Breast epithelium (tissue), 4 donors: ENCODE measurements at regions not wholly inside any gene's neighbourhood (a gene's known extent, or its start where the extent isn't known, plus 50 kb on each side); places are given as distances from the start of the nearest gene placed in this dataset.

Experiments
- DNase-seq, 2 donors: peaks; one replicate each; pipeline ENCODE4 v3.0.0-alpha.2; 2019; ENCODE audit warnings: low spot score in 2 of 2
- H3K27ac ChIP-seq, 2 donors: fragments of 200-600 bp; sonication (generic) in 1 of 2; one replicate each; pipeline ENCODE4 v1.5.1; 2016 to 2019; ENCODE audit warnings: mild to moderate bottlenecking in 1 of 2
- H3K27me3 ChIP-seq, 2 donors: fragments of 200-600 bp; sonication (generic) in 1 of 2; one replicate each; pipeline versions ENCODE4 v1.5.1 to v1.6.0; 2017 to 2019; ENCODE audit warnings: control low read depth in 1 of 2, mild to moderate bottlenecking in 1 of 2
- H3K36me3 ChIP-seq: fragments of 200-600 bp; one replicate; pipeline ENCODE4 v1.5.1; 2019
- H3K4me1 ChIP-seq, 2 donors: fragments of 200-600 bp; sonication (generic); one replicate each; pipeline ENCODE4 v1.5.1; 2016 to 2019; ENCODE audit warnings: control low read depth in 1 of 2
- H3K4me3 ChIP-seq, 3 donors: fragments of 200-600 bp; sonication (generic); 1 replicate in 2 of 3; 2 replicates in 1 of 3; pipeline ENCODE4 v1.5.1; 2016 to 2019; ENCODE audit warnings: mild to moderate bottlenecking in 3 of 3, moderate library complexity in 2 of 3
- H3K9me3 ChIP-seq, 2 donors: fragments of 200-600 bp; sonication (generic) in 1 of 2; one replicate each; pipeline ENCODE4 v1.5.1; 2016 to 2019; ENCODE audit warnings: control low read depth in 1 of 2
- POLR2A ChIP-seq: fragments of 450-650 bp; IDR thresholded peaks from one replicate; pipeline ENCODE4 v1.6.1; 2016; ENCODE audit warnings: antibody characterized with exemption, mild to moderate bottlenecking, moderate library complexity
- POLR2AphosphoS5 ChIP-seq, 3 donors: sonication (generic); formaldehyde crosslinking; IDR thresholded peaks; one replicate each; pipeline ENCODE4 v1.6.1; 2017; ENCODE audit warnings: antibody characterized with exemption in 3 of 3
- intact Hi-C: fragments of 100-400 bp; cut with DNase I; formaldehyde crosslinking; loops from one replicate; pipeline ENCODE4 v1.15.1; 2023; ENCODE audit warnings: low total_unique reads
- TF ChIP-seq, protein P1 (sequence below), 3 donors: fragments of 450-650 bp; IDR thresholded peaks; one replicate each; pipeline ENCODE4 v1.5.1; 2016 to 2017; ENCODE audit warnings: antibody characterized with exemption in 3 of 3, mild to moderate bottlenecking in 3 of 3, moderate library complexity in 3 of 3

DNA sequence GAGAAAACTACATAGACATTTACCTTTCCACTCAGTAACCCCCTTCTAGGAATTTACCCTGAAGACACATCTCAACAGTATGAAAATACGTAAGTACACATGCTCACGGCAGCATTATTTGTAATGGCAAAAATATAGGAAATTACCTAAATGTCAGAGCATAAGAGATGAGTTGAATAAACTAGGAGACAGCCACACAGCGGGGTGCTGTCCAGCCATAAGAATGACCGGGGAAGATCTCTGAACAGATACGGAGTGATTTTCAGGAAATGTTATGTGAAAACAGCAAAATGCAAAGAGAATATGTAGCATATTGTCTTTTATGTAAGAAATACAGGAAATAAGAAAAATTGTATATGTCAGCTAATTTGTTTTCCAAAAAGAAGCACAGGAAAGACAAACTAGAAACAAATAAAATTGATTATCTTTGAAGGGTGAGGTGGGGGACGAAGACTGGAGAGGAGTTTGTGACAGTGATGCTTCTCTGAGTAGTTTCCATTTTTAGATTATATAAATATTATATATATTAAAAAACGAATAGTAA, 195.4 kb downstream of the HAUS1 start:
- Histone ChIP-seq H3K36me3 (no peaks in the 10 kb centered on the region), H3K9me3 (no peaks in the 10 kb centered on the region), H3K27ac (no peak overlapping the region), H3K27me3 (no peaks in the 10 kb centered on the region), H3K4me1 (no peaks in the 10 kb centered on the region), H3K4me3 (no peak overlapping the region)
- intact Hi-C loops = no loop called here
- TF ChIP-seq POLR2A (no peak), POLR2AphosphoS5 (IDR thresholded peaks at IDR 0.05) (no peak)
- TF ChIP-seq, protein P1, sequence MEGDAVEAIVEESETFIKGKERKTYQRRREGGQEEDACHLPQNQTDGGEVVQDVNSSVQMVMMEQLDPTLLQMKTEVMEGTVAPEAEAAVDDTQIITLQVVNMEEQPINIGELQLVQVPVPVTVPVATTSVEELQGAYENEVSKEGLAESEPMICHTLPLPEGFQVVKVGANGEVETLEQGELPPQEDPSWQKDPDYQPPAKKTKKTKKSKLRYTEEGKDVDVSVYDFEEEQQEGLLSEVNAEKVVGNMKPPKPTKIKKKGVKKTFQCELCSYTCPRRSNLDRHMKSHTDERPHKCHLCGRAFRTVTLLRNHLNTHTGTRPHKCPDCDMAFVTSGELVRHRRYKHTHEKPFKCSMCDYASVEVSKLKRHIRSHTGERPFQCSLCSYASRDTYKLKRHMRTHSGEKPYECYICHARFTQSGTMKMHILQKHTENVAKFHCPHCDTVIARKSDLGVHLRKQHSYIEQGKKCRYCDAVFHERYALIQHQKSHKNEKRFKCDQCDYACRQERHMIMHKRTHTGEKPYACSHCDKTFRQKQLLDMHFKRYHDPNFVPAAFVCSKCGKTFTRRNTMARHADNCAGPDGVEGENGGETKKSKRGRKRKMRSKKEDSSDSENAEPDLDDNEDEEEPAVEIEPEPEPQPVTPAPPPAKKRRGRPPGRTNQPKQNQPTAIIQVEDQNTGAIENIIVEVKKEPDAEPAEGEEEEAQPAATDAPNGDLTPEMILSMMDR (IDR thresholded peaks at IDR 0.05) = no peak
- DNase-seq = no peak

DNA sequence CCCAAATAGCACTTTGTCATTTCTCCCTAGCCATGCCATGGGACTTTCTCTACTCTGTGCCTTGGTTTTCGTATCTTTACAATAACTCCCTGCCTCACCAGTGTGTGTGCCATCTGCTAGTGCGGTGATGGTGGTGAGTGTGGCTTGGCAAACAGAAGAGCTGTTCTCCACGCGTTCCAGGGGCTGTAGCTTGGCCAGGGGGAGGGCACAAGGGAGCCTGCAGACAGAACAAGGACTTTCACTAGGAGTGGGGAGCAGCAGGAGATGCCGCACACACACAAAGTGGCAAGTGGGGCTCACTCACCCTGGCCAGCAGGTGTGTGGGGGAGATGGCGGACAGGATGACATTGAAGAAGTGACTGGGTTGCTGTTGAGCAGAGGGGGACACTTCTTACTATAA, 196.9 kb downstream of the HAUS1 start:
- Histone ChIP-seq H3K27ac (no peak overlapping the region), H3K9me3 (peaks cover 0 to 2% of the 10 kb centered on the region in 2 donors), H3K4me1 (no peaks in the 10 kb centered on the region), H3K4me3 (no peak overlapping the region), H3K36me3 (no peaks in the 10 kb centered on the region), H3K27me3 (no peaks in the 10 kb centered on the region)
- TF ChIP-seq POLR2AphosphoS5 (IDR thresholded peaks at IDR 0.05) = no peak
- TF ChIP-seq, protein P1 (IDR thresholded peaks at IDR 0.05) = no peak
- no peak for TF ChIP-seq POLR2A
- intact Hi-C loops = no loop called here
- DNase-seq = no peak

DNA sequence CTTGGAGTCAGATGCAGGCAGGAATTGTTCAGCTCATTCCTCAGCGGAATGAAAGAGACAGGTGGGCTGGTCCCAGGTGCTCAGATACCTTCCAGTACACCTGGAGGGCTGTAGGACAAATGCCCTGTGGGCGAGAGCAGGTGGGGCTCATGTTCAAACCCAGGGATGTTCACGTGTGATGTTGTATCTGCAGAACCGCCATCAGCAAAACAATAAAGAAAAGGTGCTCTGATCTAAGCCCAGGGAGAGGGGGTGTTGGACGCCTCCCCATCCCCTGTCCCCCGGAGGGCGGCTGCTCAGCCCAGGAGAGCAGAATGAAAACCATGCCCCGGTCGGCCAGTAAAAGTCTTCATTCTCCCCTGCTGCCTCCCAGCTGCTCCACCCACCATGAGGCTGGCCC, 197.4 kb downstream of the HAUS1 start:
- H3K27ac ChIP-seq = no peak overlapping the region
- no peaks in the 10 kb centered on the region for H3K27me3 ChIP-seq
- intact Hi-C loops = no loop called here
- TF ChIP-seq, protein P1 (IDR thresholded peaks at IDR 0.05) = no peak
- no peak for TF ChIP-seq POLR2A
- no peak for TF ChIP-seq POLR2AphosphoS5 (IDR thresholded peaks at IDR 0.05)
- DNase-seq = no peak
- H3K9me3 ChIP-seq = peaks cover 0 to 7% of the 10 kb centered on the region in 2 donors
- no peaks in the 10 kb centered on the region for H3K36me3 ChIP-seq
- H3K4me1 ChIP-seq = no peaks in the 10 kb centered on the region
- H3K4me3 ChIP-seq = no peak overlapping the region

DNA sequence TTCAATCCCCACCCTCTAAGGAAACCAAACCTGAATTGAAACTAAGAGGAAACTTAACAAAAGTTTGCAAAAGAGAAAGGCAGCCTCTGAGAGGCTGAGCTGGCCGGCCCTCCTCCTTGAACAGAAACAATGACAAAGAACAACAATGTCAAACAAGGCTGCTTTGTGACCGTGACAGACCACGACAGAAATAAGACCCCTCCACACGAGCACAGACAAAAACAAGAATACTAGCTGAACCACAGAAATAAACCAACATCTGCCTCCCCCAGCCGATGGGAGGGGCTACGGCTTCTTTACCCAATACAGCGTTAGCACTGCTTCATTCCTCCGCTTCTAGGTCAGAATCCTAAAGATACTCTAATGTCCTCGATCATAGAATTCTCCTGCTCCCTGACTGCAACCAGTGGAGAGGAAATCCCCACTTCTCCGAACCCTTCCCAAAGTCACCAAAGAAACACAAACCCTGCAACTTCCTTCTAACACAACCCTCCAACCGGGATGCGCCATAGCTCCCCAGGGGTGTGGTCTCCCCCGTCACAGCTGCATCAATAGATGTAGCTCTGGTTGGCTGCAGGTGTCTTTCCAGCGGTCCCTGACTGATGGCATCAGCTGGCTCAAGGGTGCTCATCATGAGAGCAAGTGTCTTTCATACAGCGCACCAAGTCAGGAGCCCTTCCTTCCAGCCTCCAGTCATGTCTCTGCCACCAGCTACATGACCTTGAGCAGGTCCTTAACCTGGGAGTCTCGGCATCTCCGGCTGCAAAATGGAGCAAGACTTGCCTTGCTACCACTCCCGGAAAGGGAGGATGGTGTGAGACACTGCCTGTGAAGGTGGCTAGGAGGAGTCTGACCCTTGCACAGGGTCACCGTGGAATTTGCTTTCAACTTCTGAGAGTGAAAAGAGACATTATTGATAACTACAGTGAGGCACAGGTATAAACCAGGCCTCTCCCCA, 198.6 kb downstream of the HAUS1 start:
- Histone ChIP-seq H3K27me3 (no peaks in the 10 kb centered on the region), H3K4me3 (no peak overlapping the region), H3K9me3 (peaks cover 0 to 12% of the 10 kb centered on the region in 2 donors), H3K36me3 (no peaks in the 10 kb centered on the region), H3K4me1 (no peaks in the 10 kb centered on the region), H3K27ac (no peak overlapping the region)
- intact Hi-C loops = no loop called here
- TF ChIP-seq, protein P1 (IDR thresholded peaks at IDR 0.05) = no peak
- TF ChIP-seq POLR2AphosphoS5 (IDR thresholded peaks at IDR 0.05) (no peak), POLR2A (no peak)
- no peak for DNase-seq

DNA sequence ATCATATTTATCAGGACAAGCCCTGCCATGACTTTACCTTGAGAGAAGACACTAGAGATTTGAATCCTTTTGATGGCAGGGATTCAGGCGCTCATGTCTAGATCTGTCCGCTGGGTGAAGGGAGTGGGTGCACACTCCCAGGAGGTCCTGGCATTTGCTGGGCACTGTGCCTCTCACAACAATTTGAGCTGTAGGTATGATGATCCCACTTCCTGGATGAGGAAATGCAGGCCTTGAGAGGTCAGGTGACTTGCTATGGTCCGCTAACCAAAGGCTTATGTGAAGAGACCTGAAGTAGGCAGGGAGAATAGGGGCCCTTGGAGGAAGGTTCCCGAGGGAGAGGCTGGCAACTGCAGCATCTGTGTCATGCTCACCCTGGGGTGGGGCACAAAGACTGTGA, 206.1 kb downstream of the HAUS1 start:
- intact Hi-C loops = loop anchor here (10.0 kb wide), 1 partner anchor 805 kb away; no protein-coding TSS in a partner anchor
- DNase-seq = no peak
- TF ChIP-seq, protein P1 (IDR thresholded peaks at IDR 0.05) = no peak
- TF ChIP-seq POLR2A = no peak
- TF ChIP-seq POLR2AphosphoS5 (IDR thresholded peaks at IDR 0.05) = no peak
- Histone ChIP-seq H3K9me3 (peaks cover 0 to 12% of the 10 kb centered on the region in 2 donors), H3K27ac (no peak overlapping the region), H3K4me1 (no peaks in the 10 kb centered on the region), H3K27me3 (no peaks in the 10 kb centered on the region), H3K36me3 (no peaks in the 10 kb centered on the region), H3K4me3 (no peak overlapping the region)
